ENCODE measurements at regions not wholly inside any gene's neighbourhood (a gene's known extent, or its start where the extent isn't known, plus 50 kb on each side); places are given as distances from the start of the nearest gene placed in this dataset.

GRCh38 chr11:8794126-8794525 lies 111.5 kb downstream of the RPL27A start:
- H2AFZ ChIP-seq (ENCODE audit: insufficient read depth, low read depth, low read length, poor library complexity, severe bottlenecking), result no peak overlapping the region
- no peak overlapping the region for H3K4me2 ChIP-seq (replicated peaks; ENCODE audit: extremely low read depth, low read length, poor library complexity, severe bottlenecking)
- no peaks in the 10 kb centered on the region for H3K9me3 ChIP-seq (replicated peaks in 1 of 2; ENCODE audit: control insufficient read depth in 1 of 2, insufficient read depth in 1 of 2, low read length in 2 of 2)
- H3K27me3 ChIP-seq (ENCODE audit: control insufficient read depth in 2 of 2, insufficient read depth in 2 of 2, low read length in 2 of 2), result no peaks in the 10 kb centered on the region
- peaks cover 0 to 2% (median 0%) of the 10 kb centered on the region in 7 donors for H3K9me3 Mint-ChIP-seq
- H3K27me3 Mint-ChIP-seq (ENCODE audit: low read depth in 3 of 3), result peaks cover 0 to 2% (median 2%) of the 10 kb centered on the region in 3 donors
- peaks cover 33% of the 10 kb centered on the region for H3K4me1 Mint-ChIP-seq
- intact Hi-C loops (cut with micrococcal nuclease), result no loop called here
- no peaks in the 10 kb centered on the region for H3K36me3 ChIP-seq (replicated peaks in 1 of 2; ENCODE audit: control insufficient read depth in 1 of 2, insufficient read depth in 2 of 2, low read length in 2 of 2)
- H3K4me1 ChIP-seq (ENCODE audit: control insufficient read depth in 1 of 2, insufficient read depth in 2 of 2, low read length in 2 of 2), result peaks cover 14 to 30% of the 10 kb centered on the region in 2 donors
- TF ChIP-seq CTCF (IDR thresholded peaks at IDR 0.05), result no peak
- H3K4me3 Mint-ChIP-seq, result no peak overlapping the region
- no peaks in the 10 kb centered on the region for H3K36me3 Mint-ChIP-seq
- WGBS (ENCODE audit: insufficient coverage), result 91% methylated on average over 5 of the region's 6 CpGs
- H3K27ac Mint-ChIP-seq, result peak overlapping the region in 1 of 7 donors; percentile 47
- no peak overlapping the region for H3K9ac ChIP-seq (ENCODE audit: insufficient read depth, low read length, poor library complexity, severe bottlenecking)
- no peak overlapping the region for H3K4me3 ChIP-seq (replicated peaks in 1 of 3; ENCODE audit: low read depth in 2 of 3, low read length in 3 of 3)
- H3K79me2 ChIP-seq (ENCODE audit: insufficient read depth, low read length), result no peaks in the 10 kb centered on the region
- no peak overlapping the region for H3K27ac ChIP-seq (ENCODE audit: low read depth in 1 of 2, low read length in 2 of 2)
- no peak for DNase-seq
- H4K20me1 ChIP-seq (ENCODE audit: insufficient read depth, low read length), result no peaks in the 10 kb centered on the region

GRCh38 chr11:8794677-8795103 lies 112.1 kb downstream of the RPL27A start:
- Histone ChIP-seq H3K9me3 (replicated peaks in 1 of 2; ENCODE audit: control insufficient read depth in 1 of 2, insufficient read depth in 1 of 2, low read length in 2 of 2) (no peaks in the 10 kb centered on the region), H3K27ac (ENCODE audit: low read depth in 1 of 2, low read length in 2 of 2) (no peak overlapping the region), H3K9ac (ENCODE audit: insufficient read depth, low read length, poor library complexity, severe bottlenecking) (no peak overlapping the region), H2AFZ (ENCODE audit: insufficient read depth, low read depth, low read length, poor library complexity, severe bottlenecking) (no peak overlapping the region), H3K36me3 (replicated peaks in 1 of 2; ENCODE audit: control insufficient read depth in 1 of 2, insufficient read depth in 2 of 2, low read length in 2 of 2) (no peaks in the 10 kb centered on the region), H3K4me3 (replicated peaks in 1 of 3; ENCODE audit: low read depth in 2 of 3, low read length in 3 of 3) (no peak overlapping the region), H3K4me1 (ENCODE audit: control insufficient read depth in 1 of 2, insufficient read depth in 2 of 2, low read length in 2 of 2) (peaks cover 14 to 30% of the 10 kb centered on the region in 2 donors), H3K27me3 (ENCODE audit: control insufficient read depth in 2 of 2, insufficient read depth in 2 of 2, low read length in 2 of 2) (no peaks in the 10 kb centered on the region), H4K20me1 (ENCODE audit: insufficient read depth, low read length) (no peaks in the 10 kb centered on the region), H3K79me2 (ENCODE audit: insufficient read depth, low read length) (no peaks in the 10 kb centered on the region), H3K4me2 (replicated peaks; ENCODE audit: extremely low read depth, low read length, poor library complexity, severe bottlenecking) (no peak overlapping the region)
- DNase-seq, result no peak
- no peak for TF ChIP-seq CTCF (IDR thresholded peaks at IDR 0.05)
- Mint-ChIP-seq H3K9me3 (peaks cover 0 to 2% (median 0%) of the 10 kb centered on the region in 7 donors), H3K36me3 (no peaks in the 10 kb centered on the region), H3K27ac (no peak overlapping the region), H3K4me1 (peaks cover 33% of the 10 kb centered on the region), H3K27me3 (ENCODE audit: low read depth in 3 of 3) (peaks cover 0 to 2% (median 2%) of the 10 kb centered on the region in 3 donors), H3K4me3 (no peak overlapping the region)
- 0% methylated on average over 1 of the region's 2 CpGs for WGBS (ENCODE audit: insufficient coverage)
- intact Hi-C loops (cut with micrococcal nuclease), result no loop called here

Measured in CD14-positive monocyte (primary cell).